IMR-90 (cell line): ENCODE measurements at regions not wholly inside any gene's neighbourhood (a gene's known extent, or its start where the extent isn't known, plus 50 kb on each side); places are given as distances from the start of the nearest gene placed in this dataset.

ENCODE experiments used
- ATAC-seq: fragments of 200-7000 bp; cut with Tn5 transposase; 2 replicates; pipeline ENCODE4 v1.9.1; 2020; ENCODE audit warnings: low read depth, mild to moderate bottlenecking, moderate library complexity
- BruUV-seq: library from RNA; stranded (reverse); fragments of 400-500 nt; replicated peaks from 2 replicates; lab custom pipeline; 2021; lab: Mats Ljungman, UMichigan
- CTCF ChIA-PET: fragments of 300-600 bp; formaldehyde crosslinking; extraction: SDS; loops from one replicate; lab custom pipeline; 2021; ENCODE audit warnings: antibody characterized with exemption; lab: Yijun Ruan, JAX
- POLR2A ChIA-PET: fragments of 300-600 bp; sonication (Branson Sonifier 250); formaldehyde crosslinking; loops from one replicate; lab custom pipeline; 2022; ENCODE audit warnings: antibody characterized with exemption; ENCODE audit not compliant: unreplicated experiment; lab: Charles Lee
- DNase-seq: peaks from one replicate; pipeline ENCODE4 v3.0.0; 2013
- H2AFZ ChIP-seq: replicated peaks from 2 replicates; pipeline ENCODE3; 2013; ENCODE audit warnings: low read length, mild to moderate bottlenecking; ENCODE audit not compliant: poor library complexity
- H2AK5ac ChIP-seq: 2 replicates; pipeline ENCODE4 v1.6.1; 2013; ENCODE audit warnings: low read depth, low read length, inconsistent platforms
- H2AK9ac ChIP-seq: replicated peaks from 2 replicates; pipeline ENCODE3; 2013; ENCODE audit warnings: mild to moderate bottlenecking, low read depth, low read length, moderate library complexity; ENCODE audit not compliant: poor library complexity
- H2BK120ac ChIP-seq: 2 replicates; pipeline ENCODE4 v1.6.1; 2013; ENCODE audit warnings: low read depth, low read length, inconsistent platforms
- H2BK15ac ChIP-seq: 3 replicates; pipeline ENCODE4 v1.6.1; 2013; ENCODE audit warnings: low read depth, low read length, inconsistent platforms
- H2BK20ac ChIP-seq: 2 replicates; pipeline ENCODE4 v1.6.1; 2013; ENCODE audit warnings: low read depth, mild to moderate bottlenecking, inconsistent platforms, low read length, moderate library complexity
- H2BK5ac ChIP-seq: 2 replicates; pipeline ENCODE4 v1.6.1; 2013; ENCODE audit warnings: mild to moderate bottlenecking, low read depth, low read length, inconsistent platforms; ENCODE audit not compliant: poor library complexity, severe bottlenecking
- H3K14ac ChIP-seq: replicated peaks from 2 replicates; pipeline ENCODE4 v1.6.1; 2013; ENCODE audit warnings: low read depth, low read length, inconsistent platforms
- H3K18ac ChIP-seq: 2 replicates; pipeline ENCODE4 v1.6.1; 2013; ENCODE audit warnings: low read depth, low read length, control low read depth
- H3K23ac ChIP-seq: 2 replicates; pipeline ENCODE4 v1.6.1; 2013; ENCODE audit warnings: low read depth, low read length, inconsistent platforms
- H3K27ac ChIP-seq: 2 replicates; pipeline ENCODE4 v1.5.1; 2013; ENCODE audit warnings: mild to moderate bottlenecking, control low read depth, low read length; ENCODE audit not compliant: insufficient read depth
- H3K27me3 ChIP-seq: 2 replicates; pipeline ENCODE4 v1.6.1; 2013; ENCODE audit warnings: low read length; ENCODE audit not compliant: control insufficient read depth, insufficient read depth
- H3K36me3 ChIP-seq: 2 replicates; pipeline ENCODE4 v1.6.1; 2013; ENCODE audit warnings: low read length, mixed read lengths; ENCODE audit not compliant: control insufficient read depth, insufficient read depth
- H3K4ac ChIP-seq: 2 replicates; pipeline ENCODE4 v1.6.1; 2013; ENCODE audit warnings: low read depth, low read length, inconsistent platforms
- H3K4me1 ChIP-seq: 2 replicates; pipeline ENCODE4 v1.6.1; 2013; ENCODE audit warnings: low read length, mixed read lengths; ENCODE audit not compliant: control insufficient read depth, insufficient read depth
- H3K4me2 ChIP-seq: 2 replicates; pipeline ENCODE4 v1.6.1; 2013; ENCODE audit warnings: low read depth, mild to moderate bottlenecking, control low read depth, low read length, moderate library complexity
- H3K4me3 ChIP-seq: 2 replicates; pipeline ENCODE4 v1.5.1; 2013; ENCODE audit warnings: low read depth, mild to moderate bottlenecking, control low read depth, low read length, moderate library complexity; ENCODE audit not compliant: insufficient read depth
- H3K56ac ChIP-seq: 2 replicates; pipeline ENCODE4 v1.6.1; 2013; ENCODE audit warnings: low read length, inconsistent platforms; ENCODE audit not compliant: insufficient read depth; ENCODE audit errors: extremely low read depth
- H3K79me1 ChIP-seq, 2 experiments: 2 replicates each; pipeline ENCODE4 v1.6.1; 2013; ENCODE audit warnings: low read length in 2 of 2, inconsistent platforms in 1 of 2, low read depth in 1 of 2
- H3K9ac ChIP-seq: 2 replicates; pipeline ENCODE4 v1.6.1; 2013; ENCODE audit warnings: low read depth, low read length, control low read depth
- H3K9me1 ChIP-seq: 2 replicates; pipeline ENCODE4 v1.6.1; 2013; ENCODE audit warnings: low read length, inconsistent platforms; ENCODE audit not compliant: insufficient read depth
- H3K9me3 ChIP-seq: 2 replicates; pipeline ENCODE4 v1.6.1; 2013; ENCODE audit warnings: low read length; ENCODE audit not compliant: control insufficient read depth, insufficient read depth
- H4K20me1 ChIP-seq: 2 replicates; pipeline ENCODE4 v1.6.1; 2013; ENCODE audit warnings: low read length, inconsistent platforms; ENCODE audit not compliant: insufficient read depth
- H4K5ac ChIP-seq: 2 replicates; pipeline ENCODE4 v1.6.1; 2013; ENCODE audit warnings: mild to moderate bottlenecking, low read depth, low read length, control low read depth
- H4K8ac ChIP-seq, 2 experiments: 2 replicates each; pipeline ENCODE4 v1.6.1; 2013; ENCODE audit warnings: low read depth in 2 of 2, low read length in 2 of 2, control low read depth in 1 of 2, inconsistent platforms in 1 of 2
- H4K91ac ChIP-seq: 2 replicates; pipeline ENCODE4 v1.6.1; 2013; ENCODE audit warnings: low read depth, low read length, inconsistent platforms; ENCODE audit not compliant: insufficient read depth
- MAFK ChIP-seq: IDR thresholded peaks from 2 replicates; pipeline ENCODE4 v1.6.1; 2012; ENCODE audit warnings: low read depth, low read length, improper control_type of control experiment
- MXI1 ChIP-seq: IDR thresholded peaks from 2 replicates; pipeline ENCODE4 v1.6.1; 2012; ENCODE audit warnings: low read depth, mild to moderate bottlenecking, low read length, moderate library complexity, borderline replicate concordance
- NFE2L2 ChIP-seq: fragments of 150-350 bp; IDR thresholded peaks from 2 replicates; pipeline ENCODE4 v1.6.1; 2016; ENCODE audit warnings: low read depth, mild to moderate bottlenecking, low read length
- POLR2A ChIP-seq: IDR thresholded peaks from 2 replicates; pipeline ENCODE4 v1.6.1; 2012; ENCODE audit warnings: mild to moderate bottlenecking, low read depth, low read length
- WGBS, 2 experiments: methylation state at CpG; one replicate each; pipeline versions ENCODE4 v1.1.5 to v1.1.7; 2013; ENCODE audit warnings: missing lambda C conversion rate in 2 of 2; ENCODE audit not compliant: insufficient read length in 1 of 2; ENCODE audit errors: extremely low coverage in 2 of 2; 5-methylcytosine and 5-hydroxymethylcytosine counted together
- dilution Hi-C: fragments of 300-500 bp; cut with HindIII; formaldehyde crosslinking; loops from one replicate; pipeline ENCODE4 v1.14.3; 2018; ENCODE audit warnings: low sequenced_read_pairs; ENCODE audit not compliant: unreplicated experiment
- in situ Hi-C: fragments of 300-500 bp; cut with MboI; formaldehyde crosslinking; loops from 3 replicates; pipeline ENCODE4 v1.14.3; 2019; ENCODE audit warnings: low sequenced_read_pairs, inconsistent platforms, mixed read lengths
- intact Hi-C: fragments of 100-400 bp; cut with micrococcal nuclease; formaldehyde crosslinking; loops from 2 replicates; pipeline ENCODE4 v1.10.0; 2022

DNA sequence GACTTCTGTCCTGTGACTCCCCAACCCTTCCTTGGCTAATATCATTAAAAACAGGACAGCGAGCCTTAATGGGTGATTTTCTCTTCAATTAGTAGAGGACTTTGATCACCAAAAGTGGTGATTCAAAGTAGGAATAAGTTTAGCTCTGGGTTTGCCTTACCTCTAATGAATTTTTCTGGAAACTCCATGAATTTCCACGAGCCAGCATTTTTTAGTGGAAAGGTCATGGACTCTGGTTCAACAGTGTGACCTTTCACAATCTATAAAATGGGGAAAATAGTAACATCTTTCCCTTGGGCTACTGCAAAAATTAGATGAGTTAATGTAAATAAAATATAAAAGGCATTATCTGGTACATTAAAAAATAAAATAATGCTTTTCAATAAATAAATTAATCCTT is 417.8 kb upstream of the NR2F2 start:
- no peak overlapping the region for H3K4me3 ChIP-seq
- WGBS, 2 experiments = no CpG with 5 or more reads among the region's 2 CpGs
- no peak overlapping the region for H3K56ac ChIP-seq
- ChIA-PET POLR2A (no interaction called here), CTCF (interaction anchor here (1.5 kb wide), 1 partner anchor 9 kb away, joined by 3 read pairs; no protein-coding TSS in a partner anchor)
- no peak overlapping the region for H3K9ac ChIP-seq
- no peak for ATAC-seq
- no peaks in the 10 kb centered on the region for H3K27me3 ChIP-seq
- H4K8ac ChIP-seq = no peak overlapping the region
- H3K4ac ChIP-seq = no peak overlapping the region
- H2BK20ac ChIP-seq = no peak overlapping the region
- DNase-seq = no peak
- no peak overlapping the region for H3K14ac ChIP-seq
- H2AK5ac ChIP-seq = no peak overlapping the region
- H2BK15ac ChIP-seq = no peak overlapping the region
- H3K9me3 ChIP-seq = no peaks in the 10 kb centered on the region
- H2BK5ac ChIP-seq = no peak overlapping the region
- no peaks in the 10 kb centered on the region for H3K9me1 ChIP-seq
- no peaks in the 10 kb centered on the region for H3K4me1 ChIP-seq
- no peaks in the 10 kb centered on the region for H4K20me1 ChIP-seq
- in situ Hi-C loops = no loop called here
- no peak overlapping the region for H4K91ac ChIP-seq
- dilution Hi-C loops = no loop called here
- TF ChIP-seq MAFK (peak; percentile 30; the same call in 1 of the 2 replicates), NFE2L2 (no peak), MXI1 (no peak), POLR2A (no peak)
- H2AK9ac ChIP-seq = no peak overlapping the region
- H3K36me3 ChIP-seq = no peaks in the 10 kb centered on the region
- H2BK120ac ChIP-seq = no peak overlapping the region
- intact Hi-C loops = no loop called here
- no peak overlapping the region for H4K5ac ChIP-seq
- no peak overlapping the region for H3K27ac ChIP-seq
- no peaks in the 10 kb centered on the region for H3K79me1 ChIP-seq
- H2AFZ ChIP-seq = no peak overlapping the region
- no TSS peak for BruUV-seq
- no peak overlapping the region for H3K4me2 ChIP-seq
- no peak overlapping the region for H3K23ac ChIP-seq
- H3K18ac ChIP-seq = no peak overlapping the region
